Stimulated activated CD8-positive, alpha-beta memory T cell treated with anti-CD3 and anti-CD28 coated beads, Interleukin-4, amount 100 ng/mL, for 48 hours (primary cell): ENCODE measurements at regions not wholly inside any gene's neighbourhood (a gene's known extent, or its start where the extent isn't known, plus 50 kb on each side); places are given as distances from the start of the nearest gene placed in this dataset.

Source experiments
- DNase-seq: peaks from one replicate; pipeline ENCODE4 v3.0.0-alpha.2; 2020

DNA sequence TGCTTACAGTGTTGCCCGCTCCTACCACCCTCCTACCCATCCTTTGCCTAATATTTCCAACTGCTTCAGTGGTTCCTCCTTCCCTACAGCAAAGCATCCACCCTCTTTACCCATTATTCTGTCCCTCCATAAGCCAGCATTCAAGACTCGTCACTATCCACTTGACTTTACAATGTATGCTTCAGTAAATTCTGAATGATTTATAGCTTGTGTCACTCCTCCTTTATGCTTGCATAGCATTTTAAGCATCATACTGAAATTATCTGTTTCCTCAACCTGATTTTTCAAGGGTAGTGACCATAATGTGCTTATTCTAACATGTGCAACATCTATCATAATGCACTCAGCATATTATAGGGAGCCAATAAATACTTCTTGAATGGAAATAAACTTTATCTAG, 365.5 kb downstream of the RAB28 start:
- no peak for DNase-seq

DNA sequence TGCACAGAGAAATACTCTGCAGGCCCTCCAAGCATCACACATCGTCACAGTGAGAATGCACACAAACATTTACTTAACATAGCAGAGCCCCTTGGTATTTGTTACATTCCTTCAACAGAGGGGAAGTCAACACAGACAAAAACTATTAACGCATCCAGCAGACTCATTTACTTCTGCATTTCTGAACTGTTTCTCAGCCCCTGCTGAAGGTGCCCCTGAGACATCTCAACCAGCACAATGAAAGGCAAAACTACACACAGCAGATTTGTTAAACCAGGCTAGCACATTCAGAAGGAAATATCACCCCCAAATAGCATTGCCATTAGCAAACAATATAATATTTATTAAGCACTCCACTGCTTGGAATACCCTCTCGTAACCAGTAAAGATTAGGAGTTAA, 367.0 kb downstream of the RAB28 start:
- DNase-seq, result no peak

DNA sequence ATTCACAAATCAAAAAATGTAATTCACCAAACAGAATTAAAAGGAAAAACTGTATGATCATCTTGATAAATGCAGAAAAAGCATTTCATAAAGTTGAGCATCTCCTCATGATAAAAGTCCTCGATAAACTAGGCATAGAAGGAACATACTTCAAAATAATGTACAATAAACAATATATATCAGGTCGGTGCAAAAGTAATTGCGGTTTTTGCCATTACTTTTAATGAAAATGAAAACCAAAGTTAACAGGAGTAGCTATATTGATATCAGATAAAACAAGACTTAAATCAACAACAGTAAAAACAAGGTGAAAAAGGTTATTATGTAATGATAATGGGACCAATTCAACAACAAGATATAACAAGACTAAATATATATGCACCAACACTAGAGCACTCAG, 372.1 kb downstream of the RAB28 start:
- DNase-seq, result no peak

DNA sequence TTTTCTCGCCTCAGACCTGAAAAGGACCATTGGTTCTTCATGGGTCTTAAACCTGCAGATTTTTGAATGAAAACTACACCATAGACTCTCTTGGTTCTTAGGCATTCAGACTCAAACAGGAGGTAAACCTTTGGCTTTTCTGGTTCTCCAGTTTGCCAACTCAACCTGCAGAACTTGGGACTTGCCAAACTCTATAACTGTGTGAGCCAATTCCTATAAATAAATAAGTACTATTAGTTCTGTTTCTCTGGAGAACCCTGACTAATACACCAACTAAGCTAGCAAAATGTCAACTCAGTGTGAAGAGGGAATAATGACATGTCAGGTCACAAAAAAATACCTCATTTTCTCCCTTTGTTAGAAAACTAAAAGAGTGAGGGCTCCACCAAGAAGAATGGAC, 374.6 kb downstream of the RAB28 start:
- no peak for DNase-seq

DNA sequence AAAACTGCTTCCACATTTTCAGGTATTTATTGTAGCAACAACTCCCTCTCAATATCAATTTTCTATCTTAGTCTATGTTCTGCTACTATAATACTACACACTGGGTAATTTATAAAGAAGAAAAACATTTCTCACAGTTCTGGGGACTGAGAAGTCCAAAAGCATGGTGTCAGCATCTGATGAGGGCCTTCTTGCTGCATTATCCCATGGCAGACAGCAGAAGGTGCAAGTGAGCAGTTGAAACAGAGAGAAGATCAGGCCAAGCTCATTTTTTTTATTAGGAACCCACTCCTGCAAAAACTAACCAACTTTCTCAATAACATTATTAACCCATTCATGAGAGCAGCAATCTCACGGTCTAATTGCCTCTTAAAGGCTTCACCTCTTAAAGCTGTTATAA, 376.0 kb downstream of the RAB28 start:
- DNase-seq, result no peak

DNA sequence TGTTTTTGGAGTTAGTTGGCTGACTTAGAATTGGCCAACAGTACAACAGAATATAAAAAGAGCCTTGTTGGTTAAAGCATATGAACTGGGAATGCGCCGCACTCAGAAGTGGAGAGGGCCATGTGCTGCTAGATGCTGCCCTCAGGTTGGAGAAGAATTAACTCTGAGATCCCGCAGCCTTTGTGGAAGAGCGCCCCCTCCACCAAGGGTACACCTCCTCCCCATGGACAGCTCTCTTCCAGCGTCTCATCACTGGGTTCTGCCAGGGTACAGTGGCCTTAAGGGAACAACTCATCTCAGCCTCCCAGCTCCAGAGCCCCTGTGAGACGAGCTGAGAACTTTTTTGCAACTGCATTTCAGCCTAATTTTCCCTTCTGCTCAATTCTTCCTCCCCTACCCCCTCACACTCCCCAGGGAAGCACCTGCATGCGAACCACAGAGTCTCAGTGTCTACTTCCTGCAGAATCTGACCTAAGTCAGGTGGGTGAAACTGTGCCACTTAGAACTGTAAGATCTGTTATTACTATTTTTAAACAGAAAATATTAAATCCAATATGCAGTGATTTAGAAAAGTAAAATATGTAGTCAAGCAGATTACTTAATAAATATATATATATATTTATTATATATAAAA, 380.6 kb downstream of the RAB28 start:
- no peak for DNase-seq

DNA sequence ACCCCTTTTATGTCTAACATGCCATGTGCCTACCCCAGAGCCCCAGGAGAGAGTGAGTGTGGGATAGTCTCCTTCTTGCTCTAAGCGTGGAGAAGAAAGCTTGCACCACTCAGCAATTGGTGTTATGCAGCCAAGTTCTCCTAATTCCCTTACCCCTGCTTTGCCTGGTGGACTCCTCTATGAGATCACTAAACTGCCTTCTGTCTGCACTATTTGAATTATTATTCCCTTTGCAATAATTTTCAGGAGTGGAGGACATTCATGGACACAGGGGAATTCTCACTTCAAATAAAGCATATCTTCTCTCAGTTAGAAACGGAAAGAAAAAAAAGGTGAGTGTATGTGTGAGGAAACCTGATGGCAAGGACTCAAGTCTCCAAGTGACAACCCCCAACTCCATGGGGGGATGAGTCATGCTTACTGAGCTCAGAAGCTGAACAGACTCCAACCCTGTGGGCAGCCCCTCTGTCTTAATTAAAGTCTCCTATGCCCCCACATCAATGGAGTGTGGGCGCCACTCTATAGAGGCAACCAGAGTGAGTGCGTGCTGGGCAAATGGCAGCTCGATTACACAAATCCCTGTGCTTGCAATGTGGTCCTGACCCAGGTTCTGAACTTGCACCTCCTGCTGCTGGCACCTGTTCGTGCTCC, 381.9 kb downstream of the RAB28 start:
- no peak for DNase-seq

DNA sequence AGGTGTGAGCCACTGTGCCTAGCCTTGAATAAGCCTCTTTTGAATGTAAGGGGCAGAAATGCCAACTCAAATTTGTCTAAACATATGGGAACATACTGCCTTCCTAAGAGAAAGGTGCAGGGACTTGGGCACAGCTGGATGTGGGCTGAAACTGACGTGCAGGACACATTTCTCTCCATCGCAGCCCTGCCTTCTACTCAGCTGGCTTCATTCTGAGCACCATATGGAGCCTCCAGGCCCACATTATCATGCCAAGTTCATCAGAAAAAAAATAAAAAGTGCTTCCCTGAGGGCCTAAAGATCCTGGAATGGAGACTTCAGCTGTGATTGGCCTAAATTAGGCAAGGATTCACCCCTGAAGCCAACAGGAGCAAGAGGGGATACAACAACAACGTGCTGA, 386.2 kb downstream of the RAB28 start:
- no peak for DNase-seq

DNA sequence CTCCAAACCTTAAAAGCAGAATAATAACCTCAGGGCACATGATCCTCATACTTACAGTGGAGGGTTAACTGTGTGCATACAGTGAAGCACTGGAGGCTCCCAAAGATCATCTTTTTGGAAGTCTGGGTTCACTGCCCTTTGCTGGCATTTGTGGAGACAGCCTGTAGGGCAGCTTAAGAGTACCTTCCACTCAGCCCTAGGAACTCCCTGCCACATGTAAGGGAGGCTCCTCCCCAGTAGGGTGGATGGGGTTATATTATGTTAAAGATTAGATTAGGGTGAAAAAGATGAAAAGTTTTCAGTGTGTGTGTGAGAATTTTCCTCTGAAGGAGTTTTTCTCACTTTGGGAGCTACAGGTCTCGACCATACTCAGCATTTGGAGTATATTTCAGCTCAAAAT, 388.4 kb downstream of the RAB28 start:
- DNase-seq, result no peak

DNA sequence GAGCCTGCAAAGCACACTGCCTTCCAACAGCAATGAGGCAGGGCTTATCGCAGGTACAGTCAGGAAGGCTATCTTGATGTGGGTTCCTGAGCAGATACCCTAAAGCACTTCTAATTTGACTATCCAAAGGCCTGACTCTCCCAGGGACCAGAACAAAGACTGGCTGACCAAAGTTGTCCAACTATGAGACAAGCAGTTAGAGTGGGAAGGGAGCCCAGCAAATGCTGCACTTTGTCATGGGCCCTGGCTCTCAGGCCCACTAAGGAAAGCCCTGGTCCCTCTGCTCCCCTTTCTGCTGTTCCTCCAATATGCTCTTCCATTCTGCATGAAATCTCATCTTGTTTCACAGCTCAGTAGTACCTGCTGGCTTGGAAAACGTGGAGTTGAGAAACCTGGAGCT, 391.0 kb downstream of the RAB28 start:
- DNase-seq, result no peak

DNA sequence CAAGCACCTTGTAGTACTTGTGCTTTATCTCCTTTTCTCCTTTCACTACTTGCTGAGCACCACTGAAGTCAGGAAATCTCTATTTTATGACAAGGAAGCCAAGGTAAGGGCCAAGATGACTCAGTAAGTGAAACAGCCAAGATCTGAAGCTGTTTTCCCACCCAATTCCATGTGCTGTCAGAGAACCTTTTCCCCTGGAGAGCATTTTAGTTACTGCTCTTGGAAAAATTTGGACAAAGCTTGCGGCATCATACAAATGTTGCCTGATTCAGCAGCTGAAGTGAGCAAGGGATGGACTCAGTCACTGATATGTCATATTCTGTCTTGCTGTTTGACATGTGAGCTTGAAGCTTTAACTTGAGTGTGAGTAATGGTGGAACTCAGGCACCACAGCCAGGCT, 391.4 kb downstream of the RAB28 start:
- no peak for DNase-seq

DNA sequence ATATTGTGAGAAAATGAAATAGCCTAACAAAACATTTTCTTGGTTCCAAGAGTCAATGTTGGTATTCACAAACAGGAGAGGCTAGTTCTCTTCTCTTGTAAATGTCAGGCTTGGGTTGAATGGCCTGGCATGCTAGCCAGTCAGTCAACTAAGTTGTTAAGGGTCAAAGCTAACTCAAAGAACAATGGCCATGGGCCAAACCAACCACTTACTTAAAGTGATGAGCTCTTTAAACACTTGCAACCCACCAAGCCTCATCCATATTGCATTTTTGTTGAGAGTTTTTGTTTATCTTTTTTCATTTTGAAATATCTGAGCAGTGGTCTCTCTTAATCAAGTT, 394.5 kb downstream of the RAB28 start:
- DNase-seq, result no peak

DNA sequence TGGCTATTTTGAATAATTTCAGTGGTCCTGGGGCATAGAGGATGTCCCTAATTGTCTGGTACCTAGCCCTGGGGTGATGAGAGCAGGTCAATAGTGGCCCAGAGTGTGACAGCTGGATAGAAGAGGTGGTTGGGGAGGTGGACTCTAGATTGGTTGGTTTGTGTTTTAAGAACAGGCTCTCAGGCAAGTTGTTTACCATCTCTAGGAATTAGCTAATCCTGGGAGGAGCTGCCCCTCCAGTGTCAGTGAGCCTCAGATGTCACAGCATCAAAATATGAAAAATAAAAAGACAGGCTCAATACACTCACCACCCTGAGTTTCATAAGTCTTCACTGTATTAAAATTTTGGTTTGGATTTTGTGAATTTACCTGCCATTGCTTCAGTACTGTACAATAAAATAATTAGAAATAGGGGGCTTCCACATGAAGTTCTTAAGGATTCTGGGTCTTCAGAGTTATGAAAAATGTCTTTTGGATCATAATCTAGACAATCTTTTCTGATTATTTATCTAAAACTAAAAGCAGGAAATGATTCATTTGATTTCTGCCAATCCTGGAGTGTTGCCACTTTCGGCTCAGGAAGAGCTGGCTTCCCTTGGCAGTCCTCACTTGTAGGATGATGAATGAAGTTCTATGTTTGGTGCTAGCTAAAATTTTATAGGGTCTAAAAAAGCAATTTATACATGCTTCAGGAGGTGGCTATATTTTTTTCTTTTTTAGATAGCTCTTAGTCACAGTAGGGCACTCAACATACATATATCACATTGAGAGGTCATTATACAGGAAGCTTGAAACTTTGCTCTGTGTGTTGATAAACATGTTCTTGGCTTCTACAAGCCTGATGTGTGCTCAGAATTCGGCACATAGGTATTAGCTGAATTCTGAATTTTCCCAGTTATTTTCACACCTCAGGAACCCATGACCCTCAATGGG, 395.1 kb downstream of the RAB28 start:
- no peak for DNase-seq

DNA sequence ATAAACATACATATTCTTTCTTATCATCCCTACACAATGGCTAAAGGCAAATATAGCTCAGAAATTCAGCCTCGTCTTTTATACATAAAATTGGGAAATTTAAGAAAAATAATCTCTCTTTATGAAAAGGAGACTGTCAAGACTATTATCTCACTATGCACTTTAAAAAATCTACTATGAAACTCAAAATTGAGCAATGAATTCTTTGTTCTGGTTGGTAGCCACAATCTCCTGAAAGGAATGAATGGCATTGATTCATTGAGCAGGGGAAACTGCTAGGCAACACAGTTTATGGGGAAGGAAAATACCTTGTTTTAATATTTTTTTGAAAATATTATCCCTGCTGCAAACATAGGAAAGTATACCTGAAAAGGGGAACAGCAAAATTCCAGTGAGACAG, 397.1 kb downstream of the RAB28 start:
- DNase-seq, result no peak

DNA sequence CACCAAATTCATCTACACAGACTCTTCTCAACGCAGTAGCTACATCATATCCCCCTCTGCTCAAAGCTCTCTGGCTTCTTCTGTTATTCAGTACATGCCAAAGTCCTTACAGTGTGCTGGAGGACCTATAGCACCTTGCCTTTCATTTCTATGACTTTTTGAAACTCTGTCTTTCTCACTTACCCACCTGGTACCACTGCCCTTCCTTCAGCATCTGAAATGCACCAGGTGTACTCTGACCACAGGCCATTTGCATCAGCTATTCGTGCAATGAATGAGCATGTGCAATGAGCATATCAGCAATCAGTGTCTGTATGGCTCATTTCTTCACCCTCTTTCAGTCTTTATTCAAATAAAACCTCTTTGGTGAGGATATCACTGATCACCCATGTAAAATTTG, 399.9 kb downstream of the RAB28 start:
- DNase-seq, result no peak

DNA sequence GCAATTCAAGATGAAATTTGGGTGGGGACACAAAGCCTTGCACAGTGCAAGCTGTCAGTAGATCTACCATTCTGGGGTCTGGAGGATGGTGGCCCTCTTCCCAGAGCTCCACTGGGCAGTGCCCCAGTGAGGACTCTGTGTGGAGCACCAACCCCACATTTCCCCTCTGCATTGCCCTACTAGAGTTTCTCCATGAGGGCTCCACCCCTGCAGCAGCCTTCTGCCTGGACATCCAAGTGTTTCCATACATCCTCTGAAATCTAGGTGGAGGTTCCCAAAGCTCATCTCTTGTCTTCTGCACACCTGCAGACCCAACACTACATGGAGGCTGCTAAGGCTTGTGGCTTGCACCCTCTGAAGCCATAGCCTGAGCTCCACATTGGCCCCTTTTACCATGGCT, 402.3 kb downstream of the RAB28 start:
- DNase-seq, result no peak

DNA sequence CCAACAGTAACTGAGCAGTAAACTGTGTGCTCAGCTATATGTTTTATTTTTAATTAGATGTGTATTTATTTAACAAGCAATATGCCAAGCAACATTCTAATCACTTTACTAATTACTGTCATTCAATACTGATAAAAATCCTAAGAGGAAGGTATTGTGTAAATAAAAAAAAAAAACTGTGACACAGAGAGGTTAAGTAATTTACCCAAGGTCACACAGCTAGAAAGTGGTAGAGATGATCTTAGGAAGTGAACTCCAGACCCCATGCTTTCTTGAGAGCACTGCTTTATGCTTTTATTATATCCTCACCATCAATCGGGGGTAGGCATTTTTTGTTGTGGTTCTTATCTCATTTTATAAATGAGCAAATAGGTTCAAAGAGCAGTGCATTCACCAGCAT, 417.1 kb downstream of the RAB28 start:
- no peak for DNase-seq

DNA sequence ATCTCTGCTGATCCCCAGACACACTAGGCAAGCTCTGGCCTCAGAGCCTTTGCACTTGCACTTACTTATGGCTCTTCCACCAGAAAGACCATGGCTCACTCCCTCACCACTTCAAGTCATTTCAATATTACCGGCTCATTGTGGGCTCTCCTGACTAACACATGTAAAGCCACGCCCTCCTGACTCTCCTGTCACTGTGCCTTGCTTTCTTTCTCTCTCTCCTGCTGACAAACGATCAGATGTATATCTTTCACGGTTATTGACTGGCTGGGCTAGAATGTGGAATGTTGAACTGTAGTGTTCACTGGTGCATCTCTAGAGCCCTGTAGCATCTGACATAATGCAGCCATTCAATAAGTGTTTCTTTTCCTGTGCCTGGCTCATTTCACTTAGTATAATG, 425.1 kb downstream of the RAB28 start:
- DNase-seq, result no peak

DNA sequence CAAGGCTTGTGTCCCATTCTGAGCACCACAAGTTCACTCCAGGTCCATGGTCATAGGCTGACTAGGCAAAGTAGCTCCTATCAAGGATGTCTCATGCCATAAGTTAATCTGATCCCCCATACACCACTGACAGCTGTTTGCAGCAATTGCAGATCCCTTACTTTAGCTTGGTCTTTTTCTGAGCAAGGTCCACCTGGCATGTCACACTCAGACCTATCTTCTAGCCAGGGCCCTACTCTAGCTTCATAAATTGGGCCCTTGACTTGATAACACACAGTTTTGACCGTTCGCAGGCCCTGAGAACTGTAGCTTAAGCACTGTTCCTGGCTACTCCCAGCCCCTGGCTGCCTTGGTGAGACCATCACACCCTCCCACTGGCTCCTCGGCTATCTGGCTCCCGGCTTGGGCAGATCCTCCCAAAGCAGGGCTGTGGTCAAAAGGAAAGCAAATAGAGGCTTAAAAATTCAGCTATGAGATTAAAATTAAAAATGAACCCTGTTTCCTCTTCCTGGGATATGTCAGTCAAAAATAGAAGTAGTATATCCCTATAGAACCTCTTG, 427.4 kb downstream of the RAB28 start:
- DNase-seq, result no peak

DNA sequence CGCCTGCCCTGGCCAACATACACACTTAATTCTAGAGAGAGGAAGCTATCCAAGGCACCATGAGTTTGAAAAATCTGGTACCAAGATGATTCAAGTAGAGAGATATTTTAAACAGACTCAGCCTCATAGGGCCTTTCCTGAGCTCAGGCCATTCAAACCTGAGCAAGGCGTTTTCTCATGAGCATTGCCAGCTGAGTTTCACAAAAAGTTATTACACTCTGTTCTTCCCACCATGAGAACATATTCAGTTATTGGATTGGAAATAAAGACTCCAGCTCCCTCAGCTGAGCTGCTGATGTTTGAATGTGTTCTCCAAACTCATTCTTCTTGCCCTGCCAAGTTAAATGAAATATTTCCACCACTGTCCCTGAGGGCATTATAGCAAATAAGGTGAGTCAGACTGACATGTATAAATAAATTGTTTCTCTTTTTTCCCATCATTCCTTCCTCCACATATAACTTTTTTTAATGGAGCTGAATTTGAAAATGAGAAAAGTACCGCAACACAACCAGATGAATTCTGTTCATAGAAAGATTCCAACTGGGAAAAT, 429.6 kb downstream of the RAB28 start:
- no peak for DNase-seq

DNA sequence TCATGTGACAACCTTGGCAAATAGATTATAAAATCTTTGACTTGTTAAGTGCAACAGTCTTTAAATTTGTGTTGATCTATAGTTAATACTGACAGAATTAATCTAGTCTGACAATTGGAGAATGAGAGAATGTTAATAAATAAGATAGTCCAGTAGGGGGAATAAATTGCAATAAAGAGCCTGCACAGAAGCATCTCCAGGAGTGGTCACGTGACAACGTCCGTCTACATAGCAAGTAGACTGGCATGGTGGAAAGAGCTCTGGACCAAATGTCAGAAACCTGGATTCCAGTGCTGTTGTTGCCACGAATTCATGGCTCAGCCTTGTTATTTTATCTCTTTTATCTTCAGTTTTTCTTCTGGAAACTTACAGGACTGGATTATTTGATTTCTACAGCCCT, 436.5 kb downstream of the RAB28 start:
- no peak for DNase-seq

DNA sequence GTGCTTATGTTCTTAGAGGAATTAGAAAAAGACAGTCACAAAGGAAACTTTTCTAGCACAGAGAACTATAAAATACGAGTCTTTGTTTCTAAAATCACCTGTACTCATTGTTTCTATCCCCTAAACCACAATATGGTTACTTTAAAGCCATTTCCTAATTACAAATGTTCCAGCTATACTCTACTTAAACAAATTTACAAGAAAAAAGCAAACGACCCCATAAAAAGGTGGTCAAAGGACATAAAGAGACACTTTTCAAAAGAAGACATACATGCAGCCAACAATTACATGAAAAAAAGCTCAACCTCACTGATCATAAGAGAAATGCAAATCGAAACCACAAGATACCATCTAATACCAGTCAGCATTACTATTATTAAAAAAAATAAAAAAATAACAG, 447.3 kb downstream of the RAB28 start:
- no peak for DNase-seq

DNA sequence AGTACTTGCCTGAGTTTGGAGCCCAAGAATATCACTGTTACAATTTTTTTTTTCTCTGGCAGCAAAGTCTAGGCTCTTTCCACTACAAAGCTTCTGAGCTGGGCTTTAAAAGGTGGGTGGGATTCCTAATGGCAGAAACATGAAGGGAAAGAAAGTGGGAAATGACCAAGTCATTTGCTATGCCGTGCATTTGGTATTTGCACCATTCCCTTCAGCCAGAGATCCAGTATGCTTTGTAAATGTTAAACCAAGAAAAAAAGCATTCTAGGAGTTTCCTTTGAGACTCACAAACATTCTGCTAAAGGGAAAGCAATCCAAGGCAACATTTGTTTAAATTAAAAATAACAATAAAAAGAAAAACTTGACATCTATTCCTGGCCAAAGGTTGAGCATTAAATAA, 451.2 kb downstream of the RAB28 start:
- DNase-seq, result no peak
